ENCODE measurements at regions not wholly inside any gene's neighbourhood (a gene's known extent, or its start where the extent isn't known, plus 50 kb on each side); places are given as distances from the start of the nearest gene placed in this dataset.

- no peak for TF ChIP-seq EP300 (IDR thresholded peaks at IDR 0.05; ENCODE audit: borderline replicate concordance)
- TF ChIP-seq USF1 (IDR thresholded peaks at IDR 0.05), result no peak
- TF ChIP-seq CEBPB (IDR thresholded peaks at IDR 0.05), result no peak
- TF ChIP-seq YY1 (IDR thresholded peaks at IDR 0.05; ENCODE audit: low read depth), result no peak
Measured at GRCh38 chr18:55089610-55090009, 130.3 kb upstream of the CCDC68 start.
